ENCODE measurements at regions not wholly inside any gene's neighbourhood (a gene's known extent, or its start where the extent isn't known, plus 50 kb on each side); places are given as distances from the start of the nearest gene placed in this dataset.
A peak's percentile ranks its signal among the peaks of the same experiment; 100 is the strongest.
"Not testable (repeated sequence)": the region's sequence is repeated elsewhere in the genome, so short reads cannot be mapped to it uniquely, and the experiment has no call there.

DNA sequence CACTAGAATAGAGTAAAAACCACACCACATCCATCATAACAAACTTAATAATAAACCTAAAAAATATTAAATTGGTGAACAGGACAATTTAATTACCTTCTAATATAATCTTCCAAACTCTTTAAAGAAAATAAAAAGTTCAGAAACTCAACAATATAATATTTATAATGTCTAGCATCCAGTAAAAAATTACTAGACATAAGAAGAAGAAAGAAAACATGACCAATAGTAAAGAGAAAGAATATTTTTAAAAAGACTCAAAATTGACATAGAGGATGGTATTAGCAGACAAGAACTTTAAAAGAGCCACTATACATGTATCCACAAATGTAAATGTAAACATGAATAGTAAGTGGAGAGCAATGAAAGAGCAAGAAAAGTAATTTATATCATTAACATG, 388.4 kb downstream of the TFEC start:
- DNase-seq (ENCODE audit: low spot score): no peak

DNA sequence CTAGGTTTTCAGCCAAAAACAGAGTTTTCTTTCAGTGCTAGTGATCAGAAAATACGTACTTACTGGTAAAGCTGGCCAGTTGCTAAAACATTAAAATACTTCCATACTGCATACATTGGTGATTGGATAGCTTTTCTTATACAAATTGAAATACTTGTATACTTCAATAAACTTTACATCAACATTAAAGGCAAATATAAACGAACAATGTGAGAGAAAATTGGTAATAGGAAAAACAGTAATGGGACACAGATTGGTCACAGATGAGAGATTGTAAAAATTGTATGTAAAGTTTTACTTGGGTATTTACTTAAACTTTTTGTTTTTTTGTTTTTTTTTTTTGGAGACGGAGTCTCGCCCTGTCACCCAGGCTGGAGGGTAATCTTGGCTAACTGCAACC, 391.7 kb downstream of the TFEC start:
- no peak for DNase-seq (ENCODE audit: low spot score)

DNA sequence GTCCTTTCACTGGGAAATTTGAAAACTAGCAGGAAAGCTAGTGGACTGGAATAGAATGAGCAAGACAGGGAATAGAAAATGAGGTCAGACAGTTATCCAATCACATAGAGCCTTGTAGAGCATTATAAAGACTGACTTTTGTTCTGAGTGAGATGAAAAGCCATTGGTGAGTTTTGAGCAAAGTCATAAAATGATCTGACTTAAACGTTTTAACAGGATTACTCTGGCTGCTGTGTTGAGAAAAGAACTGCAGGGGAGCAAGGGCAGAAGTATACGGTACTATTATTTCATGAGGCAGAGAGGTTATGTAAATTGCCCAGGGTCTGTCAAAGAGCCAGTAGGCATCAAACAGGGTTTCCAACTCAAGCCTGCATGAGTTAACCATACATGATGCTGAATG, 393.4 kb downstream of the TFEC start:
- DNase-seq (ENCODE audit: low spot score): no peak

GRCh38 chr7:115635876-115636275, 394.7 kb downstream of the TFEC start:
- DNase-seq (ENCODE audit: low spot score): no peak

DNA sequence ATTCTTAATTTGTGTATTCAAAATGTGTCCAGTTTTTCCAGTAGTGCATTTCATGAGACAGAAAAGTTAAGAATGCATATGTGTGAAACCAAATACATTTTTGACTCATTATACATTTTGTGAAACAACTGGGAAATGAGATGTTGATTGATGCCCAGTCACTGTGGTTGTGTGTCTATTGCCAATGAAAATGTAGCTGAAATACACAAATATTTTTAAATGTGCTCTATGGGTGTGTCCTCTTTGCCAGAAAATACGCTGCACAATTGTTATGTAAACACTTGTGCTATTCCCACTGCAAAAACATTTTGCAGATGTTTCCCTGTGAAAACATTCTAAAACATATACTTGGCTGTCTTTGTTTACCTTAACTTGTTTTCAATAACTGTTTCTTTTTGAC, 395.2 kb downstream of the TFEC start:
- DNase-seq (ENCODE audit: low spot score): no peak

GRCh38 chr7:115634633-115635032, 395.9 kb downstream of the TFEC start:
- no peak for DNase-seq (ENCODE audit: low spot score)

DNA sequence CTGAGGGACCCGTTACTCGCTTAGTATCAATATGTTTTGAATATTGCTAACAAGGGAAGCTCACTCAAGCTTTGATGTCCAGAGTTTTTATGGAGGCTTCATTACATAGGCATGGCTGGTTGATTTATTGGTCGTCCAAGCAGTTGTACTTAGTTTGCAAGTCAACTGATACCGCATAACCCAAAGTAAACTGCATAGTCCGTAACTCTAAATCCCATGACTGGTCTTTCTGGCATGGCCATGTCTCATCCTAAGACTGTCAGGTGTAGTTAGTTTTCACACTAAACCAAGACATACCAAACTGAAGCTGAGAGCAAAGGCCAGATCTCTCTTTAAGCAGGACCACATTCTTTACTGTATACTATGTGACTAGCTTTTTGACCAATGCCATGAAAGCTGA, 397.9 kb downstream of the TFEC start:
- DNase-seq (ENCODE audit: low spot score): no peak

- no peak for DNase-seq (ENCODE audit: low spot score)
Measured at GRCh38 chr7:115631782-115632181, 398.8 kb downstream of the TFEC start.

DNA sequence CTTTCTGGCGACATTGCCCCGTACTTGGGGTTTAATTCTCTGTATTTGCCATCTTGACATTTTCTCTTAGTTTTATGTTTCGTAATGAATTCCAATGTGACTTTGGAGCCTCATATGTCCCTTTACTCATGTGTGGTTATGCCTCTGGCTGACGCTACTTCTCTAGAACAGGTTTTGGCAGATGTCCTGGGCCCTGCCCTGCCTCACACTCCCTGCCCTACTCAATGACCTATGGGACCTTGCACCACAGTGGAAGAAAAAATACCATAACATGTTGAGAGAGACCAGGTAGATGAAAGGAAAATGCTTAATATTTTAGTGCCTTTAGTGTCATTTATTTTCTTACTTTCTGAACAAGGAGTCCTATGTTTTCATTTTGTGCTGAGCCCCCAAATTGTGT, 400.5 kb downstream of the TFEC start:
- no peak for DNase-seq (ENCODE audit: low spot score)

DNA sequence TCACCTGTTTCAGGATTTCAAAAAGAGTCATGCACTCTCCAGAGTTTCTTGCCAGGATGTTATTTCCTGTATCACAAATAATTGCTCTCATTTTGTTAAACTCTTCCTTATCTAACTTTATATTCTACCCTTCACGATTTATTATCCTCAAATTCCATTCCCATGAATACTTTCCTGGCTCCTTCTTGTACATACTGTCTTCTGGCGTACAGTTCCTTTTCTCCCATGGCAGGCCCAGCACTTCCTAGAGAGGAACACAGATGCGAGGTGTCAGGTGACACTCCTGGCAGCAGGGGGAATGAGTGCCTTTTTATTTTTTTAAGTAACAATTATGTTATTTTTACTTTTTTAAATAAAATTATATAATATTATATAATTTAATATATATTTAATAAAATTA, 411.9 kb downstream of the TFEC start:
- DNase-seq (ENCODE audit: low spot score): no peak

GRCh38 chr7:115613836-115614235, 416.7 kb downstream of the TFEC start:
- DNase-seq (ENCODE audit: low spot score): no peak

GRCh38 chr7:115603416-115603815, 427.1 kb downstream of the TFEC start:
- no peak for DNase-seq (ENCODE audit: low spot score)

- DNase-seq (ENCODE audit: low spot score): peak; percentile 3
Measured at GRCh38 chr7:115600207-115600606, 430.4 kb downstream of the TFEC start.

- DNase-seq (ENCODE audit: low spot score): not testable (repeated sequence)
Measured at GRCh38 chr7:115599184-115599583, 431.4 kb downstream of the TFEC start.

DNA sequence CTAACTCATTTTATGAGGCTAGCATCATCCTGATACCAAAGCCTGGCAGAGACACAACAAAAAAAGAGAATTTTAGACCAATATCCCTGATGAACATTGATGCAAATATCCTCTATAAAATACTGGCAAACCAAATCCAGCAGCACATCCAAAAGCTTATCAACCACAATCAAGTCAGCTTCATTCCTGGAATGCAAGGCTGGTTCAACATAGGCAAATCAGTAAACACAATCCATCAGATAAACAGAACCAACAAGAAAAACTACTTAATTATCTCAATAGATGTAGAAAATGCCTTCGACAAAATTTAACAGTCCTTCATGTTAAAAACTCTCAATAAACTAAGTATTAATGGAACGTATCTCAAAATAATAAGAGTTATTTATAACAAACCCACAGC, 433.3 kb downstream of the TFEC start:
- not testable (repeated sequence) for DNase-seq (ENCODE audit: low spot score)

GRCh38 chr7:115593111-115593510, 437.5 kb downstream of the TFEC start:
- no peak for DNase-seq (ENCODE audit: low spot score)

DNA sequence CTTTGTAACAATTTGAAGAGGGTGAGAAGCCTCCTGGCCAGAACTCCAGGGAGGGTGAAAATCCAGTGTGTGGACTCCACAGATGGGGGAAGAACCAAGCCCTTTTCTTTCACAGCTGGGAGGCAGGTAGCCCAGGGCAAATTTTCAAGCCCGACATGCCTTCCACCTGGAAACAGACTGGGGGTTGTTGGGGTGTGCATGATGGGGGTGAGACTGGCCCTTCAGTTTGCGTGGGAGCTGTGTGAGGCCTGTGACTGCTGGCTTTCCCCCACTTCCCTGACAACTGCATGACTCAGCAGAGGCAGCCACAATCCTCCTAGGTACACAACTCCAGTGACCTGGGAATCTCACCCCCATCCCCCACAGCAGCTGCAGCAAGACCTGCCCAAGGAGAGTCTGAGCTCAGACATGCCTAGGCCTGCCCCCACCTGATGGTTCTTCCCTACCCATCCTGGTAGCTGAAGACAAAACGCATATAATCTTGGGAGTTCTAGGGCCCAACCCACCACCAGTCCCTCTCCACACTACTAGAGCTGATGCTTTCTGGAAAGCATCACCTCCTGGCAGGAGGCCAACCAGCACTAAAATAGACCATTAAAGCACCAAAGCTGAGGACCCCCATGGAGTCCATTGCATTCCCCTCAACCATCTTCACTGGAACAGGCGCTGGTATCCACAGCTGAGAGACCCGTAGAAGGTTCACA, 445.4 kb downstream of the TFEC start:
- DNase-seq (ENCODE audit: low spot score): no peak

DNA sequence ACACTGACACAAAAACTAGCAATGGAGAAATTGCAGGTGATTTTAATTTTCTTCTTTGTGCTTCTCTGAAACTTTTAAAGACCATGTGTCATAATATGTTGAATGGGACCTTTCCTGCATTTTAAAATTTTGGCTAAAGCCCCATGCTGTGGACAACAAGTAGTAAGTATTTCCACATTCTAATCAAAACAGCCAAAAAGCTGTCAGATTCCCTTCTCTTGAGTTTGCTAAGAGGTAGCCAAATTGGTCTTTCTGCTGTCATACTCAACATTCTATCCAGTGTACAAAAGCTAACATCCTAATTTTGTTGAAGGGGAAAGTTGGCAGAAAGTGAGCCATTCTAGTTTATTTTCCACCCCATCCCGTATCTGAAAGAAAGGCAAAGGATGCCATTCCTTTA, 447.6 kb downstream of the TFEC start:
- DNase-seq (ENCODE audit: low spot score): no peak

- DNase-seq (ENCODE audit: low spot score): no peak
Measured at GRCh38 chr7:115578576-115578975, 452.0 kb downstream of the TFEC start.

DNA sequence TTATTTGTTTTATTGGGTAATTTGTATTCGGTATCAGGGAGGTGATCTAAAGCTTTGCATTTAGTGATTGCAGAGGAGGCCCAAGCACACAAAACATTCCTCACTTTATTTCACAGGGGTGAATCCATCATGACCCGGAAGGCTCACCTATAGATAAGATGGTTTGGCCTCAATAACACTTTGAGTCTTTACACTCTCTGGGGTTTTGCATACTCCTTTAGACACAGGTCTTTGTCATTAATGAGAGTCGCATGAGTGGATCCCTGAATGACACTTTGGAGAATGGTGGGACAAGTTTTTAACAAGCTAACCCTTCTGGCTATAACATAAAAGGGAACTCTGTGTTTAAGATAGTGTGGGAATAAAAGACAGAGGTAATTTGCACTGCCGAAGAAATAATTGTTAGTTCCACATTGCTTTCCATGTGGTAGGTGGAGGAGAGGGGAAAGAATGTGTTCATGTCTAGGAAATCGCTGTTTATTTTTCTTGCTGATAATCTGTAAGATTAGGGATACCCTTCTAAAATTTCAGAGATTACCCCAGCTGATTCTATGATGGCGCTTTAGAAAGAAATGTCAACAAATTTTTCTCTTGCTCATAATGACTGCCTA, 455.8 kb downstream of the TFEC start:
- no peak for DNase-seq (ENCODE audit: low spot score)

DNA sequence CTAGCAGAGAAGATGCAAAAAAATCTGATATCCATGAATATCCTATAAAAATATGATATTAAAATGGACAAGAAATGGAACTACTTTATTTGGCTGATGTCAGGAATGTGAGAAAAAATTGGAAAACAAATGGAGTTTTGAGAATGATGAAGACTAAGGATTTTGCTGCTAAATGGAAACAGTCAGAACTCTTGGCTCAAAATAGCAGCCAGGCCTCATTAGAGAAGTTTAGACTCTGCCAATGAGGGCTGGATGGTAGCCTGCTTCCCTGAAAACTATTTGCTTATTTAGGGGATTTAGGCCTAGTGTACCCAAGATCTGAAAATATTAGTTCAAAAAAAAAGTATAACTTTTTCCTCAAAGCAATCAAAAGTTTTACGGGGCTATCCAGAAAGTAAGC, 458.5 kb downstream of the TFEC start:
- no peak for DNase-seq (ENCODE audit: low spot score)

- peak; percentile 4 for DNase-seq (ENCODE audit: low spot score)
Measured at GRCh38 chr7:115561335-115562110, 469.0 kb downstream of the TFEC start.

GRCh38 chr7:115559877-115560276, 470.7 kb downstream of the TFEC start:
- no peak for DNase-seq (ENCODE audit: low spot score)
